GM23248 (cell line): ENCODE measurements at regions not wholly inside any gene's neighbourhood (a gene's known extent, or its start where the extent isn't known, plus 50 kb on each side); places are given as distances from the start of the nearest gene placed in this dataset.

ENCODE experiments used
- DNase-seq: peaks from one replicate; pipeline ENCODE4 v3.0.0-alpha.2; 2015
- H2AFZ ChIP-seq: fragments of 200-600 bp; sonication (generic); 2 replicates; pipeline ENCODE4 v1.6.1; 2016; ENCODE audit warnings: antibody characterized with exemption
- H3F3A ChIP-seq: fragments of 200-600 bp; sonication (generic); 2 replicates; pipeline ENCODE4 v1.6.1; 2016; ENCODE audit warnings: mild to moderate bottlenecking, antibody characterized with exemption, mixed run types; ENCODE audit not compliant: insufficient read depth
- H3K27ac ChIP-seq: fragments of 200-600 bp; sonication (generic); 2 replicates; pipeline ENCODE4 v1.5.1; 2016; ENCODE audit warnings: mild to moderate bottlenecking
- H3K27me3 ChIP-seq: fragments of 200-600 bp; sonication (generic); replicated peaks from 2 replicates; pipeline ENCODE4 v1.6.1; 2016; ENCODE audit warnings: mild to moderate bottlenecking; ENCODE audit not compliant: insufficient read depth
- H3K36me3 ChIP-seq: fragments of 200-600 bp; sonication (generic); 2 replicates; pipeline ENCODE4 v1.6.1; 2016; ENCODE audit warnings: low read depth, mild to moderate bottlenecking
- H3K4me1 ChIP-seq: fragments of 200-600 bp; sonication (generic); 2 replicates; pipeline ENCODE4 v1.6.1; 2016; ENCODE audit warnings: mild to moderate bottlenecking; ENCODE audit not compliant: insufficient read depth
- H3K4me2 ChIP-seq: fragments of 200-600 bp; sonication (generic); one replicate; pipeline ENCODE4 v1.6.1; 2016; ENCODE audit warnings: mild to moderate bottlenecking; ENCODE audit not compliant: unreplicated experiment
- H3K4me3 ChIP-seq: fragments of 200-600 bp; sonication (generic); 2 replicates; pipeline ENCODE4 v1.5.1; 2016; ENCODE audit warnings: mild to moderate bottlenecking
- H3K79me2 ChIP-seq: fragments of 200-600 bp; sonication (generic); 2 replicates; pipeline ENCODE4 v1.6.1; 2016; ENCODE audit warnings: mild to moderate bottlenecking; ENCODE audit not compliant: insufficient read depth
- H3K9ac ChIP-seq: fragments of 200-600 bp; sonication (generic); 2 replicates; pipeline ENCODE4 v1.6.1; 2016; ENCODE audit warnings: mild to moderate bottlenecking
- H3K9me2 ChIP-seq: fragments of 200-600 bp; sonication (generic); 2 replicates; pipeline ENCODE4 v1.6.1; 2016; ENCODE audit warnings: mixed run types, mild to moderate bottlenecking, moderate library complexity; ENCODE audit not compliant: insufficient read depth
- H3K9me3 ChIP-seq: fragments of 200-600 bp; sonication (generic); one replicate; pipeline ENCODE4 v1.6.1; 2017; ENCODE audit warnings: low read depth
- H4K20me1 ChIP-seq: fragments of 200-600 bp; sonication (generic); 2 replicates; pipeline ENCODE4 v1.6.0; 2016; ENCODE audit not compliant: insufficient read depth
- EZH2 ChIP-seq: fragments of 200-600 bp; sonication (generic); IDR thresholded peaks from 2 replicates; pipeline ENCODE4 v1.6.1; 2018; ENCODE audit warnings: antibody characterized with exemption, mild to moderate bottlenecking; ENCODE audit not compliant: insufficient read depth, poor library complexity, severe bottlenecking
- EZH2phosphoT487 ChIP-seq: fragments of 200-600 bp; sonication (generic); IDR thresholded peaks from 2 replicates; pipeline ENCODE4 v1.6.1; 2018; ENCODE audit warnings: antibody characterized with exemption, moderate library complexity, mild to moderate bottlenecking, low read depth; ENCODE audit not compliant: insufficient read depth
- WGBS, 2 experiments: methylation state at CpG; one replicate each; pipeline ENCODE4 v1.1.6; 2015 to 2017; ENCODE audit warnings: low lambda C conversion rate in 2 of 2, low coverage in 1 of 2; ENCODE audit errors: missing lambda C conversion rate in 2 of 2; 5-methylcytosine and 5-hydroxymethylcytosine counted together
- in situ Hi-C: fragments of 300-500 bp; cut with MboI; formaldehyde crosslinking; loops from 2 replicates; pipeline ENCODE4 v1.15.0; 2020

DNA sequence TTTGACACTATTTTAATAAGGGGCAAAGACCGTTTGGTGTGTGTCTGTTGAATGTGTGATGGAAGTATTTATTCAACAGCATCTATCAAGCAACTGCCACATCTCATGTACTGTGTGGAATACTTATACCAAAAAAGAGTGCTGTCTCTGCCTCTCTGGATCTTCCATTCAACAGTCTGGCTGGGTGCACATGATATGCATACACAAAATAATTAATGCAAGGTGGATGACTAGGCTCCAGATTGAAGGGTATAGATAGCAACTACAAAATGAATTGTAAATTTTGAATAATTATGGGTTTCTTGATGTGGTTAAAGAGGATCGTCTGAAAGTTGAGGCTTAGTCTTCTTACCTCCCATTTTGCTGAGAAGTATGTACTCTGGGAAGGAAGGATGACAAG is 145.9 kb upstream of the OTX2 start:
- DNase-seq = no peak
- H3K27ac ChIP-seq = no peak overlapping the region
- no peak for TF ChIP-seq EZH2
- TF ChIP-seq EZH2phosphoT487 = no peak
- no peak overlapping the region for H2AFZ ChIP-seq
- in situ Hi-C loops = no loop called here
- H3K79me2 ChIP-seq = no peaks in the 10 kb centered on the region
- H3K36me3 ChIP-seq = no peaks in the 10 kb centered on the region
- H3K4me1 ChIP-seq = no peaks in the 10 kb centered on the region
- no peaks in the 10 kb centered on the region for H3K9me2 ChIP-seq
- 9% methylated on average over 2 of the region's 2 CpGs for WGBS, 2 experiments
- H3F3A ChIP-seq = no peaks in the 10 kb centered on the region
- H3K27me3 ChIP-seq = no peaks in the 10 kb centered on the region
- no peak overlapping the region for H3K4me2 ChIP-seq
- no peaks in the 10 kb centered on the region for H3K9me3 ChIP-seq
- H4K20me1 ChIP-seq = no peaks in the 10 kb centered on the region
- H3K4me3 ChIP-seq = no peak overlapping the region
- H3K9ac ChIP-seq = no peak overlapping the region

DNA sequence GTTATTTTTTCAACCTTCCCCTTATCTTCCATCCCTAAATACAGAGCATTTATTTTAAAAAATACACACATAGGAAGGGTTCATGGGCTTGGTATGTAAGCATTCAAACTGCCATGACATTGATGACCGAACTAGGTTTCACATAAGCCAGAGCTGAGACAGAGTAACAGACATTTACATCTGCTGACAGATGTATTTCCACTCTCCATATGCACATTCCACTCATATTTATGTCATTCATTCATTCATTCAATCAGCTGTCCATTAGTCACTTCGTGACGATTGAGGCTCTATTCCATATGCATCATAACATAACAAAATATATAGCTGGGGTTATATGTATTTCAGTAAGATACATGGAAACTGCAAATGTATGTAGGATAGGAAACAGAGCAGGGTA is 145.5 kb upstream of the OTX2 start:
- H3K4me1 ChIP-seq = no peaks in the 10 kb centered on the region
- H3K27ac ChIP-seq = no peak overlapping the region
- H3K9ac ChIP-seq = no peak overlapping the region
- H3F3A ChIP-seq = no peaks in the 10 kb centered on the region
- no peak overlapping the region for H3K4me3 ChIP-seq
- WGBS, 2 experiments = 26 to 28% methylated on average over 3 of the region's 3 CpGs
- no peaks in the 10 kb centered on the region for H3K9me2 ChIP-seq
- no peak for TF ChIP-seq EZH2phosphoT487
- no peak for TF ChIP-seq EZH2
- no peaks in the 10 kb centered on the region for H3K27me3 ChIP-seq
- no peaks in the 10 kb centered on the region for H3K36me3 ChIP-seq
- no peak for DNase-seq
- H3K79me2 ChIP-seq = no peaks in the 10 kb centered on the region
- no peak overlapping the region for H2AFZ ChIP-seq
- H3K4me2 ChIP-seq = no peak overlapping the region
- H4K20me1 ChIP-seq = no peaks in the 10 kb centered on the region
- in situ Hi-C loops = no loop called here
- no peaks in the 10 kb centered on the region for H3K9me3 ChIP-seq

DNA sequence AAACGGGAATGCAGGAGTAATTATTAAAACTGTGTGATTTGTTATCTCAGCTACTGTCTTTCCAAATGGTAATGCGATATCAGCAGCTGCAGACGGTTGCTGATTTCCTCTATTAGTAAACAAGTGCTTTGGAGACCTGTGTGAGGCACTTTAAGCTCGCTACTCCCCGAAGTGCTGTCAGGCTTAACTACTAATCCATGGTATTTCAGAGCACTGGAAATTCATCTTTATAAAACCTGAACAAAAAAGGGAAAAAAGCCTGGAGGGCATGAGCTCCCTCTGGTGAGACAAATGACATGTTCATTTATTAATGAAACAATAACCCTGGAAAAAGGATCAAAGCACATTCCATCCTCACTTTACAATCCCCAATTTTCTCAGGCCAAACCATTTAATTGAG is 143.6 kb upstream of the OTX2 start:
- Histone ChIP-seq H3K9me3 (no peaks in the 10 kb centered on the region), H4K20me1 (no peaks in the 10 kb centered on the region), H3K4me3 (no peak overlapping the region), H3F3A (no peaks in the 10 kb centered on the region), H3K27me3 (no peaks in the 10 kb centered on the region), H3K36me3 (no peaks in the 10 kb centered on the region), H3K9ac (no peak overlapping the region), H2AFZ (no peak overlapping the region), H3K27ac (no peak overlapping the region), H3K79me2 (no peaks in the 10 kb centered on the region), H3K9me2 (no peaks in the 10 kb centered on the region), H3K4me1 (no peaks in the 10 kb centered on the region), H3K4me2 (no peak overlapping the region)
- WGBS, 2 experiments = 1 to 2% methylated on average over 5 of the region's 5 CpGs
- TF ChIP-seq EZH2 (no peak), EZH2phosphoT487 (no peak)
- in situ Hi-C loops = no loop called here
- no peak for DNase-seq

DNA sequence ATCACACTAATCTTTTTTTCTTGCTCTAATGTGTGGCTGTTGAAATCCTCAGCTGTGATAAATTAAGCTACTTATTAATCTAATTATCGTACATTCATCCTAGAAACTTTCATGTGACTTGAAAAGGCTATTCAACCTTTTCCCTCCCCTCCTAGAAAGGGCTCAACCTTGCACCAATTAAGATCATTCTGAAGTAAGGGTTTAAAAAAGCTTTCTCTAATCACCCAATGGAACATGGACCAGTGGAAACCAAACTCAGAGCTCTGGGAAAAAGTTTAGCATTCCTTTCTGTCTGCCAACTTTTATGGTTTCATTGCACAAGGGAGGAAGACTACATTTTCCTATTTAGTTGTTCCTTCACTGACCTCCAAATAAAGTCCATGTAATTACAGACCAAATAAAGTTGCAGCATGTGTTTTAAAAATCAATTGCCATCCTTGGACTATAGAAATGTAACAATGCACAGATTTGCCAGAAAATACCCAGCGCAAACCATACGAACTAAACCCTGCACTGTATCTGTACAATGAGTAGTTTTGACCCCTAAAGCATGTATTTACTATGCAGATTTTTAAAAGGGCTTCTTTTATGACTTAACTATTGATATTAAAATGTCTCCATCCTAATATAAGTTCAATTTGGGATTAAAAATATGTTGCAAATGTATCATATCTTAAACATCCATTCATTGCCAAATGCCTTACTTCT is 142.6 kb upstream of the OTX2 start:
- Histone ChIP-seq H2AFZ (no peak overlapping the region), H3K9ac (no peak overlapping the region), H4K20me1 (no peaks in the 10 kb centered on the region), H3K27ac (no peak overlapping the region), H3K4me1 (no peaks in the 10 kb centered on the region), H3K4me3 (no peak overlapping the region), H3K79me2 (no peaks in the 10 kb centered on the region), H3K9me3 (no peaks in the 10 kb centered on the region), H3K9me2 (no peaks in the 10 kb centered on the region), H3K4me2 (no peak overlapping the region), H3K27me3 (no peaks in the 10 kb centered on the region), H3K36me3 (no peaks in the 10 kb centered on the region), H3F3A (no peaks in the 10 kb centered on the region)
- no peak for DNase-seq
- TF ChIP-seq EZH2phosphoT487 (no peak), EZH2 (no peak)
- in situ Hi-C loops = no loop called here
- 36 to 44% methylated on average over 3 of the region's 3 CpGs for WGBS, 2 experiments

DNA sequence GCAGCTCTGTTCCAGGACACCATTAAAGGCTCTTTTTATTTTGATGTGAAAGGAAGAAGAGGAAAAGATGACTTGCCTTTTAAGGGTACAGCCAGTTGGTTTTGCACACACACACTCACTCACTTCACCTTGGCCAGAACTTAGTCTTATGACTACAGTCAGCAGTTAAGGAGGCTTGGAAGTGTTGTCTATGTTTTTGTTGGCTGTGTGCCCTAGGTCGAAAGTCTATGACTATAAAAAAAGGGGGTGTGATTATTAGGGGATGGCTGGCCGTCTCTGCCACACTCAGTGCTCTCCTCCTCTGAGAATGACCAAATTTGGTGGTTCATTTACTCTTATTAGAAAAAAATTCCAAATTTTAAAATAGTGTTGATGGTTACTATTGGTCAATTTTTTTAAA is 139.5 kb upstream of the OTX2 start:
- H3K36me3 ChIP-seq = no peaks in the 10 kb centered on the region
- no peak overlapping the region for H3K4me3 ChIP-seq
- H3F3A ChIP-seq = no peaks in the 10 kb centered on the region
- H3K4me1 ChIP-seq = no peaks in the 10 kb centered on the region
- H3K9ac ChIP-seq = no peak overlapping the region
- H3K79me2 ChIP-seq = no peaks in the 10 kb centered on the region
- in situ Hi-C loops = no loop called here
- no peak overlapping the region for H3K4me2 ChIP-seq
- no peaks in the 10 kb centered on the region for H3K27me3 ChIP-seq
- no peaks in the 10 kb centered on the region for H4K20me1 ChIP-seq
- no peaks in the 10 kb centered on the region for H3K9me2 ChIP-seq
- 0 to 8% methylated on average over 2 of the region's 2 CpGs for WGBS, 2 experiments
- TF ChIP-seq EZH2phosphoT487 = no peak
- no peak for TF ChIP-seq EZH2
- no peak for DNase-seq
- H3K9me3 ChIP-seq = no peaks in the 10 kb centered on the region
- H2AFZ ChIP-seq = no peak overlapping the region
- H3K27ac ChIP-seq = no peak overlapping the region
